NCI-H146 treated with DMSO at 0.1 percent for 48 hours (cell line): ENCODE measurements at regions not wholly inside any gene's neighbourhood (a gene's known extent, or its start where the extent isn't known, plus 50 kb on each side); places are given as distances from the start of the nearest gene placed in this dataset.
"Not testable (repeated sequence)": the region's sequence is repeated elsewhere in the genome, so short reads cannot be mapped to it uniquely, and the experiment has no call there.

Experiments
- DNase-seq: peaks from one replicate; lab custom pipeline; 2025; ENCODE audit not compliant: unreplicated experiment; lab: John Stamatoyannopoulos, UW

DNA sequence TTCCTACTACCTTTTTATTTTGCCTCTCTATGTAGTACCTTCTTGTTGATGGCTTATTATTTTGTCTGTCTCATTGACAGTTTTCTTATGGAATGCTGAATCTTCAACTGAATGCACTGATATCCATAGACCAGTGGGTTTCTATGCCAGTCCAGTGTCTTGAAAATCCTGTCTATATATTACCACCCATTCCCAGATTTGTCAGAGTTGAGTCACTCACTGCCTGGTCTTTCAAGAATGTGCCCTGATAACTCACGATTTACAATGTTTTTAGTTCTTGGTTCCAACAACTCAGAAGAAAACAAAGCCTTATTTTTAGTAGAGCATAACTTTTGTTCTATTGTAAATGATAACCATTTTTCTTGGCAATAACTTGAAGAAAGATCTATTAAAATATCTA, 606.0 kb upstream of the PITX2 start:
- DNase-seq = no peak

DNA sequence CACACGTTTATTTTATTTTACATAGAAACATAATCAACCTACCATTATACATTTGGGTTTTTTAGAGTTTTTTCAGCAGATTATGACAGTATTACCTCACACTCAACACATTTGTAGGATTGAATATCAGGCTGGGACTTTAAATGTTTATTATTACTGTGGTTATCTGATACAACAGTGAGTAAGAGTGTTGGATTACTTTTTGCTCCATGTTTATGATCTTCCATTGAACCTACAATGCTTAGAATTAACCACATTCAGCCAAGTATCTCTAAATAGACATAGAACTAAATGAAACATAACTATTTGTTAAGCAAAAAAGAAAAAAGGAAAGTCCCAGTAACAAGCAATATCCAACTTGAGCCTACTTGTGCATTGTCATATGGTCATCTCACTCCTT, 607.4 kb upstream of the PITX2 start:
- no peak for DNase-seq

DNA sequence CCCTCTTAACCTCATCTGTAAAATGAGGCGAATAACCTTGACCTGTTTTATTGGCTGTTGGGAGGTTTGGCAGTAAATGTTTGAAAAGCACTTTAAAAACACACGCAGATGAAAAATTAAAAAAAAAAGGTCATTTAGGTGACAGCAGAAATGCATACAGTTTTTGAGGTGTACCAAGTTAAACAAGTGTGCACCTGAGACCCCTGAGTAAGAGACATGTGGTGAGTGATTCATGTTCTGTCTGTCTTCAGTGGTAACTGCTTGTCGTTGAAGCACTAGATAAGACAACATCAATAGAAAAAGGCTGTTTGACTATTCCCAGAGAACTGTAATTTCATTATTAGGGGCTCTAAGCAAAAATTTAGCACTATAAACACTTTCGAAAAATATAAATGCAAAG, 608.4 kb upstream of the PITX2 start:
- no peak for DNase-seq

DNA sequence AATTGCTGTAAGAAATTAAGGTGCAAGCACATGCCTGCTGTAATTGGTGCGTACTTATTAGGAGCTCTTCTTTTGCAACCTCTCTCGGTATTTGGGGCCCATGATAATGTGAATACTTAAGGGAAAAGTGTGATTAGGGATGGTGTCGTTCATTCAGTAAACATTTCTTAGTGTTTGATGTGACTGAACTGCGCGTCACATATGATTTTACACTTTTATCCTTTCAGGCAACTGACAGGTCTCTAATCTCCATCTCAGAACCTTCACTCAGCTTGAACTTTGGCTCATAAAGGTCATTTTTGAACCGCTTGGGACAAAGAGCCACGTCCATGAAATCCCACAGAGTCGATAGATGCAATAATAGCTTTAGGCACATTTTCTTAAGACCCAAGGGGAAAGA, 612.1 kb upstream of the PITX2 start:
- no peak for DNase-seq

DNA sequence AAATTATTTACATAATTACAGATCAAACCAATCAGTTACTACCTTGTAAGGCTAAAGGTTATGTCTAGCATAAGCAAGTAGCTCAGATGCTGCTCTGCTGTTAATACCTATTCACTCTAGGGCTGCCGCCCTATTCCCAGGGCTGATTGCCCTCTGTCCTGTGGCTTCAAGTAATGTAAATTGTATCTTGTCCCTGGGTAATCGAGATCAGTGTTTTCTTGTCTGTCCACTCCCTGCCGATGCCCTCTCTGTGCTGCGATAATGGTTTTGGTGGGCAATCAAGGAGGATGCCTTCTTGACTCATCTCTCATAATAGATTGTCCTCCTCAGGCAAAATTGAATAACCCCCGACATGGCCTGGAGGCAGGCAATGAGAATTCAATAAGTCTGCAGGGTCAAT, 641.0 kb upstream of the PITX2 start:
- DNase-seq = no peak

DNA sequence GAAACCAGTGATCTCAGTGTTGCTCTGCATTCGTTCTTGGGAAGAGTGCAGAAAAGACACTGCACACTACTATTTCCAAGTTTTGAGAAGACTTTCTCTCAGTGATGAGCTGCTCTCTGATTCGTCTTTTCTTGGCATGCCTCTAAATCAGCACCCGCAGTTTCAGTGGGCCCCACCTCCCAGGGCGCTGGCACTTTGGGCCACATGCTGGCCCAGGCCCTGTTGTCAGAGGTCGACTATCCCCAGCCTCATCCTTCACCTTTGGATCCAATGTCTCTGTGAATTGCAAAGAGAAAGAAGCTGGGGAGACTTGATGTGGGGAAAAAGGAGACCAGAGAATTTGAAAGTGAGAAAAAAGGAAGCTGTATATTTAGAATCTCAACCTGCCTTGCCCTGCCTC, 644.1 kb upstream of the PITX2 start:
- no peak for DNase-seq

DNA sequence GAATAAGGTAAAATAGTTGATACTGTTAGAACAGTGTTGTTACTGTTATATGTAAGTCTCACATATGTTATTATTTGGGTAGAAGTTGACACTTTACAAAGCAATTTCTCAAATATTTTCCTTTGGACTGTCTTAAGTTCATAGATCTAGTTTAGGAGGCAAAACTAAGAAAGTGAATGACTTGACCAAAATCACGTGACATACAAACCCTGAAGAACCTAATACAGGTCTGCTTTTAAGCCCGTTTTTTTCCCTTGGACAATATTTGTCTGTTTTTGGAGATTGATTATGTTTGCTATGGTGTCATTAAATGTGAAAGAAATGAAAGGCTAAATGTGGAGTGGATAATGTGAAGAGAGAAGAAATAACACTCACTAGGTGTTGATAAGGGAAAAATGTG, 644.9 kb upstream of the PITX2 start:
- DNase-seq = no peak

DNA sequence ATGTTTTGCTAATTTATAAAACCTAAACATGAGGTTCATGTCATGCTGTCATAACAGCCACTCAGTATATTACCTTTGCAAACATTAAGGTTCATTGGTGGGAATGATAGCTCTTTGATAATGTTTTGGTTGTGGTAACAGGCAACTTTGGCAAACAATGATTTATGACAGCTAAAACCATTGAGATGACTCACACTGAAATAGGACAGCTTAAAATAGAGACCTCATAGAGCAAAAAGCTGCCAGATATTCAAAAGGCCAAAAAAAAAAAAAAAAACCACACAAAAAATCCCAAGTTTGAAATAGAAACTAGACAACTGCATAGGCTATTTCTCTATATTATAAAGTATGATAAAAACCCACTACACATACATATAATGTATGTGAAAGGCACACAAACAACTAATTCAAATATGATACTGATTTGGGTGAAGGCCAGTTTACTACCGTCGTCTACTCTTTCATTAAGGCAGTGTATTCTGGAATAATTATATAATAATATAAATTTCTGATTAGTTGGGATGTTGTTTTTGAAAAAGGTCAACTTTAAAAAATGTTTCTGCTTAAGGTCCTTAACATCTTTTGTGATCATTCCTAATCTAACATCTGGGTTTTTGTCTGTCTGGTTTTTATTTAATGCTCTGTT, 646.0 kb upstream of the PITX2 start:
- no peak for DNase-seq

DNA sequence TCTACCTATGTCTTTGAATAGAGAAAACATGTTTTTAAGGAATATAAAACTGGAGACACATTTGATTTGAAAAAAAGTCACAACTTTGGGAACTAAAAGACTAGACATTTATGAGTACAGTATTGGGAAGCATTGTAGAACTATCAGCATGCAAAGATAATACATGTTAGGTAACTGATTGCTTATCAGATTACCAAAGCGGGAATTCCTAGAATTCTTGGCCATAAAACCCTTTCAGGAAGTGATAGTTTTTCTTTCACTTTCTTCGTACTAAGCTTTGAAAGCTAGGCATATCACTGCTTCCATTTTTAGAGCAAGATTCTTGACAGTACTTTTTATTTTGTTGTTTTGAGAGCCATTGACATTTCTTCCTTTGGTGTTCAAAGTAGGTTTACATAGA, 646.6 kb upstream of the PITX2 start:
- no peak for DNase-seq

DNA sequence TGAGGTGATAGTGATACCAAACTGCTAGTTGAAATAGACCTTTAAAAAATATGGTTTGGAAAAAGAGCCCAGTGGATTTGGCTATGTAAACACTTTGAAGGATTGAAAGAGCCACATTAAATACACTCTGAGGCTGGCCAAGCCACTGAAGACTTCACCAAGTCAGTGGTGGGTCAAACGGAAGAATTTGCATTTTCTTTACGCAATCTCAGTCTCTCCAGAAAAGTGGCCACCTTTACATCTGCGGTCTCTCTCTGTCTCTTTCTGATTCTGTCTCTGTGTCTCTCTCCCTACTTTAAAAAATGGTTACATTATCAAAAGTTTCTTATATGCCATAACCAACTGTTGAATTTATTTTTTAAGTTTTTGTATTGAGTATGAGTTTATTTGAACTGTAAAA, 651.2 kb upstream of the PITX2 start:
- DNase-seq = no peak

DNA sequence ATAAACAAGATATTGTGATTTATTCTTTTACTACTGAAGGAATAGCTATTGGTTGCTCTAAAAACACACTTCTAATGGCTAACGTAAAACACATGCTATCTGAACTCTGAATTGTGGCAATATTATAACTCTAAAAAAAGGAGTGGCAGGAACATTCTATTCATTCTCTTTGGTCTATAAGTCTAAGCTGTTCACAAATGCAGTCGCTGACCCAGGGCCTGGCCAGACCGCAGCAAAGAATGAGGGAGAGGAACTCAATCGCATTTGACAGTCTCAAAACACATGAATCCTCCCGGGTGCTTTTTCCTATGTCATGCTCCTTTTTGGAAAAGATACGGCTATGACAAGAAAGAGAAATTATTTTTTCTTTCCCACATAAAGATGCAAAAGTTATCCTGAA, 651.6 kb upstream of the PITX2 start:
- no peak for DNase-seq

DNA sequence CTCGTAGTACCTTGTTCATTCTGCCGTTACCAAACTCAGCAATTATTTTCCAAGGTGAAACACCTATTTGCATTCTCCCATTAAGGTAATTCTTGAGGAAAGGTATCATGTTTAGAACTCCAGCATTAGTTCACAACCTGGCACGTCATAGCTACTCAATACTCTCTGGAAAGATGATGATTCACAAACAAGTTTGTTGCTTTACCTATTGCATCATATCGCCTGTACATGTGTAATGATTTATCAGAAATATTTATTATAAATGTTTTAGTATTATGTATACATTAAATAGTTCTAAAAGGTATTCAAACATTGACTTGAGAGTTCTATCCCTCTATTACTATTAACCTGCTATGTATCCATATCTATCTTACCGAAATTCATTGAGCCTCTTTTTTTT, 658.3 kb upstream of the PITX2 start:
- DNase-seq = no peak

DNA sequence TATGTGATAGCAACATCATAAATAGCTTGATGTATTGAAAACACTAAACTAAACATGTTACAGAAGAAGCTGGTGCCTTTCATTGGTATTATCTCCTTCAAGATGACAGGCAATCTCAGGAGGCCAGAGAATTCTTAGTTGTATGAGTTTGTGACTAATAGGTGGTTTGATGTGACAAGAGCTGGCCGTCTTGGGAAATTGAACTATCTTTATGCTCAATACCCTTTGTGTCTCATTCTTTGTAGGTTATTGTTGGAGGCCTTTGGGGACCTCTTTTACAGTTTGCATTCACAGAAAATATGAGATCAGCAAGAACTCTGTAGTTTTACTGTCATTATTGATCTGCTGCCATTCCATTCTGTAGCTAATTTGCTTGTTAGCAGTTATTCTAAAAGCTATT, 659.2 kb upstream of the PITX2 start:
- DNase-seq = no peak

DNA sequence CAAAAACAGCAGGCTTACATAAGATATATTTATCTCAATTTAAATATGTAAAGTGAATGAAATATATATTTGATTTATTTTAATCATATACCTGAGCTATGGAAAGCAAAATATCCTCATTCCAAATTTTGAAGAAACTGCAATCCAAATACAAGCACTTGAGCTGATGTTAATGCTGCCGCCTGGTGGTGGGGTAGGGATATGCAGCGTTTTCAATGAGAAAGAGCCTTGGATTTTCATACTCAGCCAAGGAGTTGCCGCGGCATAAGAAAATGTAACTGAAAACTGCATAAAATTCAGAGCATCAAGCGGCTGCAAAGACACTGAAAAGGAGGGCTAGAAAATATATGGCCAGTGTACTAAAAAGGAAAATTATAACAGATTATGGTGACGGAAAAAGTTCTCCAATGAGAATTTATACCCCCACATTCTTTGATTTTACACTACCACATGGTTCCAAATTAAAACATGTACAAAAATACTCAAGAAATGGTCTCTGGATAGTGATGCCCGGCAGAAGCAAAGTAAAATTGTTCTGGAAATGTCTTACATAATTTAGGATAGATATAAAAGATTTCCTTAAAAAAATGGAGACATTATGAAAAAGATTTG, 660.3 kb upstream of the PITX2 start:
- DNase-seq = no peak

DNA sequence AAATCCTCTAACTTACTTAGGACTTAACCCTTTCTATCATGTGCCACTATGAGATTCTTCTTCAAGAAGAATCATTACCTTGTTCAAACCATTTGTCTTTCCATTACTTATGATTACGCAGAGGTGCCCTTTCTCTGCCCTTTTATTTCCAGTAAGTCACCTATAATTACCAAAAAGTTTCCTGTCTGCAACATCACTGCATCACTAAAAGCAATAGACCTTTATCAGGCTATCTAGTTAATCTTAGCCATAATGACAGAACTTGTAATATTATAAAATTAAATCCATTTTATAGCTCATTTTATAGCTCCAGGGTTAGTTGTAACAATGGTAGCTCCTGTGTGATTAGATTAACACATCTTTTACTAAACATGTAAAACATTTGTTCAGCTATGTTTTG, 673.6 kb upstream of the PITX2 start:
- DNase-seq = no peak

DNA sequence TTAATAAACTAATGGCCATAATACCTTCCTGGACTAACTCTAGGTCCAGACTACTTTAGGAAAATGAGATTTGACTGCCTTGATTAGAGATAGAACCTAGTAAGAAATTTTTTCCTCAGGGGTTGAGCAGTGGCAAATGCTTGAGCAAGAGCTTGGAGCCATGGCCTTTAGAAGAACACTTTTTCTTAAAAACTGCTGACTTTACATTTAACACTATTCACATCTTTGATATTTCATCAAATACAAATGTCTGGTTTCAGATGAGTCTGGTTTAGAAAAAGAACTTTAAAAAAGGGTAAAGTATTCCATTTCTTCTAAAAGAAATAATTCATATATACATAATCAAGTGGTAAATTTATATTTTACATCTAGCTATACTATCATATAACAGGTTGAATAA, 680.9 kb upstream of the PITX2 start:
- DNase-seq = no peak

DNA sequence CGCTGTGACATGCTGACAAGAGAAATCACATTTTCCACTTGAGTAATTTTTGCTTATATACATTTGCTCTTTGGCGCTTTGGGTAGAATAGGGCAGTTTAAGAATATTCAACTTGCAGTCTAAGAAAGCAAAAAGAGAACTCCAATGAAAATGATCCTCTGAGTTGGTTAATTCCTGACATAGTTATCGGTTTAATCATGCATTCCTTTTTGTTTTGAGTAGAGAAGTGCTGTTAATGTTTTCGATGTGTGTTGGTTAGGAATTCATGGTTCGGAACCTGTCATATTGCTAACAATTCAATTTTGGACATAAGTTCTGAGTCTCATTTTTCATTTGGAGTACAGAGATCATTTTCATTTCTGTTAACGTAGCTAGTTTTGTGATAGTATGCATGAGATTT, 700.6 kb upstream of the PITX2 start:
- DNase-seq = no peak

DNA sequence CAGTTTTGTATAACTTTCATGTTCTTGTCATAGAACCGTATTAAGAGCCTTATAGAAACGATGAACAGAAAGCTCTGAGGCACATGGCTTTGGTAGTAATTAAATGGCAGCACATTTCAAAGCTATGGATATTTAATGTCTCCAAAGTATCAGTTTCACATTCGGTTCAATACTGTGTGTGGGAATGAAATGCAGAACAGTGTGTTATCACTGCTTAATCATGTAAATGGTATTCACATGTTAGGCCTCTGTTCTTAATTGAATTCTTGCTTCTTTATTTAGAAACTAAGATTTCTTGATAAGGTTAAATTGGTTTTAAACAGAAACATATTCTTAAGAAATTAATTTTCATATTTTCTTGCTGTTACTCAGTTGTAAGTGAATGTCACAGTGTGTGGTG, 701.0 kb upstream of the PITX2 start:
- no peak for DNase-seq

DNA sequence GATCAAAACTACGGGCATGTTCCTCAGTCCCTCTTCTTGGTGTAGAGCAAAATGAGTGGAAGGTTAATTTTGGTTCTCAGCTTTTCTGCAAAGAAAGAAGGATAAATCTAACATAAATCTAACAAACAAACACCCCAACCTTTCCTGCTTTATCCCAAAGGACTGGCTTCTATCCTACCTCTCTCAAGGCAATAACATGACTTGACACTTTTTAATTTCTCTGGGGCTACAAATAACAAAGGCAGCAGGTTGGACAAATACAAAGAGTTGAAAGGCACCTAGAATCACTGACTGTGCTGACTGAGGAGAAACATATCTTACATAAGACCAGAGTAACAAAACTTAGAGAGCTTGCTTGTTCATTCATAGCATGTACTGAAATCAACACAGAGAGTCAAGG, 703.6 kb upstream of the PITX2 start:
- DNase-seq = no peak

DNA sequence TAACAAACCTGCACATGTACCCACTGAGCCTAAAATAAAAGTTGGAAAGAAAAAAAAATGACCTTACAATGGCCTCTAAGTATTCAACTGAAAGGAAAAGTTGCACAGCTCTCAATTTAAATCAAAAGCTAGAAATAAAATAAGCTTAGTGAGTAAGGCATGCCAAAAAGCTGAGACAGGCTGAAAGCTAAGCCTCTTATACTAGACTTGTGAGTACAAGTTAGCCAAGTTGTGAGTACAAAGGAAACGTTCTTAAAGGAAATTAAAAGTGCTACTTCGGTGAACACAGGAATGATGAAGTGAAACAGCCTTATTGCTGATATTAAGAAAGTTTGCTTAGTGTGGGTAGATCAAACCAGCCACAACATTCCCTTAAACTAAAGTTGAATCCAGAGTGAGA, 707.9 kb upstream of the PITX2 start:
- no peak for DNase-seq

DNA sequence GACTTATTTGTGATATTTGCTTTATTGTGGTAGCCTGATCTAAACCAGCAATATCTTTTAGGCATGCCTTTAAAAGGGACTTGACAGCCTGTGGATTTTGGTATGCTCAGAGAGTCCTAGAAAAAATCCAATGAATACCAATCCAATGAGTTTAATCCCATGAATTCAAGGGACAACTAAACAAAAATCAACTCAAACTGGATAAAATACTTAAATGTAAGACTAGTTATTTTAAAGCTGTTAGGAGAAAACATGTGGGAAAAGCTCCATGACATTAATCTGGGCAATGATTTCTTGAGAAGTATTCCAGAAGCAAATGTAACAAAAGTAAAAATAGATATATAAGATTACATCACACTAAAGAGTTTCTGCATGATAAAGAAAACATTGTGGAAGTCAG, 711.5 kb upstream of the PITX2 start:
- no peak for DNase-seq

DNA sequence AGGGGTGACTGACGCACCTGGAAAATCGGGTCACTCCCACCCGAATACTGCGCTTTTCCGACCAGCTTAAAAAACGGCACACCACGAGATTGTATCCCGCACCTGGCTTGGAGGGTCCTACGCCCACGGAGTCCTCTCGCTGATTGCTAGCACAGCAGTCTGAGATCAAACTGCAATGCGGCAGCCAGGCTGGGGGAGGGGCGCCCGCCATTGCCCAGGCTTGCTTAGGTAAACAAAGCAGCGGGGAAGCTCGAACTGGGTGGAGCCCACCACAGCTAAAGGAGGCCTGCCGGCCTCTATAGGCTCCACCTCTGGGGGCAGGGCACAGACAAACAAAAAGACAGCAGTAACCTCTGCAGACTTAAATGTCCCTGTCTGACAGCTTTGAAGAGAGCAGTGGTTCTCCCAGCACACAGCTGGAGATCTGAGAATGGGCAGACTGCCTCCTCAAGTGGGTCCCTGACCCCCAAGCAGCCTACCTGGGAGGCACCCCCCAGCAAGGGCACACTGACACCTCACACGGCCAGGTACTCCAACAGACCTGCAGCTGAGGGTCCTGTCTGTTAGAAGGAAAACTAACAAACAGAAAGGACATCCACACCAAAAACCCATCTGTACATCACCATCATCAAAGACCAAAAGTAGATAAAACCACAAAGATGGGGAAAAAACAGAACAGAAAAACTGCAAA, 714.5 kb upstream of the PITX2 start:
- DNase-seq = not testable (repeated sequence)

DNA sequence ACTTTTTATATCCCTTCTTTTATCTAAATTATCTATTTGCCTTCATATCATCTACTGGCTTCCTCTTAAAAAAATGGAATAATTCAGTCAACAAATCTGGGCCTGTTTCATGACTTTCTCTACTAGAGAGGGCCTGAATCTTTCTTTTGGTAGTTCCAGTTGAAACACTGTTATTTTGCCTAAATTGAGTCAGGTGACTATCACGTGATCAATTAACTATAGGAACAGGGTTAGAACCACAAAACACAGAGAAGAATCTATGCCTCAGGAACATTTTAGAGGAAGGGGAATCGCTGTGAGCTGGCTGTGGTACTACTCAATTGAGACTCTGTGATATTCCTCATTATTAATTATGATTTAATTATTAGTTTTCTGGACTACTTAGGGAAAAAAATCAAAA, 736.7 kb upstream of the PITX2 start:
- no peak for DNase-seq
